Fibroblast of upper back skin (primary cell): ENCODE measurements at regions not wholly inside any gene's neighbourhood (a gene's known extent, or its start where the extent isn't known, plus 50 kb on each side); places are given as distances from the start of the nearest gene placed in this dataset.
"Not testable (repeated sequence)": the region's sequence is repeated elsewhere in the genome, so short reads cannot be mapped to it uniquely, and the experiment has no call there.

Experiments
- DNase-seq: peaks from one replicate; pipeline ENCODE4 v3.0.0-alpha.2; 2013

GRCh38 chr2:164014791-164015190, 279.0 kb upstream of the FIGN start:
- no peak for DNase-seq

- DNase-seq: no peak
Observed at GRCh38 chr2:164014068-164014731, 278.4 kb upstream of the FIGN start.

- no peak for DNase-seq
Observed at GRCh38 chr2:164012581-164012980, 276.8 kb upstream of the FIGN start.

GRCh38 chr2:164009756-164010337, 274.0 kb upstream of the FIGN start:
- DNase-seq: no peak

DNA sequence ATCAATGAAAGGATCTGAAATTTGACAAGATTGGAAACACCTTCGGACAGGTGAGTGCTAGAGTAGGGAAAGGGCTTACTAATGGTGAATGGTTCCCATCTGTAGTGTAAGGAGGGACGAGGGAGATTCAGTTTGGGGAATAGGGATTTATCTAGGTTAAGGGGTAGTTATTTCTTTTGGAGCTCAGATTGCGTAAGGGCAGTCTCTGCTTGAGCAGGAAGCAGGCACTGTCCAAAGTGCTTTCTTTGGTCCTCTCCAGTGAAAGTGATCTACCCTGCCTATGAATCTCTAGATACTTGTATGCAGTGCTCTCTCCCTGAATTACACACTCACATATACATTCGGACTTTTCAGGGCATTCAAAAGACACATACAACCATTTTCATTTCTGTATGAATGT, 272.9 kb upstream of the FIGN start:
- no peak for DNase-seq

GRCh38 chr2:164006704-164007103, 270.9 kb upstream of the FIGN start:
- no peak for DNase-seq

DNA sequence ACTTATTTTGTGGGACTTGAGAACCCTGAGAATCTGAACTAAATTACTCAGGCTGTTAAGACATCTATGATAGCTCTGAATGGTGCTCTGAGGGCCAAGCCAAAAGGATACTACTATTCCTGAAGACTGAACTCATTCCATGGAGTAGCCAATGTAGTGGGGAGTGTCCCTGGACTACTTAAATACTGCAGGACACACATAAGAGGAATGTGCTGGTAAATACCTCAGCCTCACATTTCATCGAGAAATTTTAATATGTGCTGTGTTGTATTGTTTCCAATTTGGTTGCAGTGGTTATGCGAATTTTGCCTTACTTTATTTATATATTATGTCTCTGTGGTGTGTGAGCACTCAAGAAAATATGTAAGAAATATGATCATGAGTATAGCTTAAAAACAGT, 264.4 kb upstream of the FIGN start:
- DNase-seq: peak; percentile 88

GRCh38 chr2:163997466-163997865, 261.7 kb upstream of the FIGN start:
- no peak for DNase-seq

GRCh38 chr2:163990541-163990940, 254.7 kb upstream of the FIGN start:
- no peak for DNase-seq

- DNase-seq: no peak
Observed at GRCh38 chr2:163990101-163990500, 254.3 kb upstream of the FIGN start.

GRCh38 chr2:163987175-163987940, 251.6 kb upstream of the FIGN start:
- no peak for DNase-seq

DNA sequence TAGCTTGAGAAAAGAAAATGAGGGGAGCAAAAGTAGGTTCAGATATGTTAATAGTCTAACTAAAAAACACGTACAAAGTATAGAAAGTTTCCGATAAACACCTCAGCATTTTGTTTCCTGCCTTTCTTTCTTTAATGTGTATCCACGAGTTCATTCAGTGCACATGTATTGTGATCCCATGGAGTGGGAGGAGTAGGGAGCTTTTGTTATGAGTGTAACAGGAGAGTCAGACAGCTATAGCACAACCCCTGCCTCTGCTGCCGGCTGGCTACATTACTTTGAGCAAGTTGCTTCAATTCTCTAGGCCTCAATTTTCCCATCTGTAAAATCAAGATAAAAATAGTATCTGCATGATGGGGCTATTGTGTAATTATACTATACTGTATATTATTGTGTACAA, 249.2 kb upstream of the FIGN start:
- no peak for DNase-seq

- DNase-seq: no peak
Observed at GRCh38 chr2:163983911-163984310, 248.1 kb upstream of the FIGN start.

DNA sequence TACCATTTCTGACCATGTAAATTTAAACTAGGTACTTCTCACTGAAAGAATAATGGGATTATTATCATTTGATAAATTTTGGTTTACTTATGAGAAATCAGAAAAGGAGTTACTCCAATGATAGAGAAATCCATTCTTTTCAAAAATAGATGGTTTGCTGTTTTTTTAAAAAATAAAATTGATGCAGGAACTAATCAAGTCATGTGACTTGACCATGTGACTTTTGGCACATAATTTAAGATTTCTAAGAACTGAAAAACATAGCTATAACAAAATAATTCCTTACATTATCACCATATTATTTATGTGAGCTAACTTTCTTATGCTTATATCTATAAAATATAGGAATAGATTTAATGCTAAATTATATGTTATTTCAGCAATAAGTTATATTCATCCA, 247.1 kb upstream of the FIGN start:
- no peak for DNase-seq

DNA sequence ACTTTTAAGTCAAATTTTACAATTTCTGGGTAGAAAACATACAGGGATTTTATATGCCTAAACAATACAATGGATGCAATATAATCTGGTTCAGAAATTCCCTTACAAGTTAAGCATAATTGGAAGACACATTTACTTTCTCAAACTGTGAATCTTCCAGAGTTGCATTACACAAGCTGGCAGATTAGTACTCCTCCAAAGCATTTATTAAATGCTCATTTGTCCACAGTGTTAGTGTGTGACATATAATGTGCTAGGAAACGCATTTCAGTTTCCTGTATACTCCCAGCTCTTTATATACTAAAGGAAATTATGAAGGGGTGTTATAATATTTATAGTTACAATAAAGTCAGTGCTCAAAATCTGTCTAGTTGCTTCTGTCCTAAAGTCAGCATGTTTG, 239.0 kb upstream of the FIGN start:
- DNase-seq: no peak

GRCh38 chr2:163970058-163970813, 234.4 kb upstream of the FIGN start:
- DNase-seq: no peak

DNA sequence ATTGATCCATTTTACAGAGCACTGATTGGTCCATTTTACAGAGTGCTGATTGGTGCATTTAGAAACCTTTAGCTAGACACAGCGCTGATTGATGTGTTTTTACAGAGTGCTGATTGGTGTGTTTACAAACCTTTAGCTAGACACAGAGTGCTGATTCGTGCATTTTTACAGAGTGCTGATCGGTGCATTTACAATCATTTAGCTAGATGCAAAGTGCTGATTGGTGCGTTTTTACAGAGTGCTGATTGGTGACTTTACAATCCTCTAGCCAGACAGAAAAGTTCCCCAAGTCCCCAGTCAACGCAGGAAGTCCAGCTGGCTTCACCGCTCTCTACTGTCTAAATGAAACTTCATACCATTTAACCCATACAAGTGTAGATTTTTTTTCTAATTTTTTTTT, 228.5 kb upstream of the FIGN start:
- not testable (repeated sequence) for DNase-seq

DNA sequence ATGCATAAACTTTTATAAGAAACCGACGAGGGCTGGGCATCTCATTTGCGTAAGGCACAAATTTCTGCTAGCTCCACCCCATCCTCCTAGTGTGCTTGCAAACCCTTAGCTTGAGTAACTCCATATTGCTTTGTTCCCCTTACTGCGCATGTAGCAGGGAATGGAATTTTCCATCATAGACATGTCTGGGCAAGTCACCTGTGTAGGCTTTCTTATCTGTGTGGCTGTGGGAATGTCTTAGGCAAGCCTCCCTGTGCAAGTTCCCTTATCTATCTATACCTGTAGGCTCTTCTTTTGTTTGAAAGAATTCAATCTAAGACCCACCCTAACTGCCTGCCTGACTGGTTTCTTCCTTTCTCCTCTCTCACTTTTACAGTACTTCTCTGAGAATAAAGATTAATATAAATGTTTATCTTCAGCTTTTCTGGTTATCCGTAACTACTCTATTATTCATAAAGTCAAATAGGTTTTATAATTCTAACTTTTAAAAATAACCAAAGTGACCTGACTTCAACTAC, 217.6 kb upstream of the FIGN start:
- DNase-seq: no peak

DNA sequence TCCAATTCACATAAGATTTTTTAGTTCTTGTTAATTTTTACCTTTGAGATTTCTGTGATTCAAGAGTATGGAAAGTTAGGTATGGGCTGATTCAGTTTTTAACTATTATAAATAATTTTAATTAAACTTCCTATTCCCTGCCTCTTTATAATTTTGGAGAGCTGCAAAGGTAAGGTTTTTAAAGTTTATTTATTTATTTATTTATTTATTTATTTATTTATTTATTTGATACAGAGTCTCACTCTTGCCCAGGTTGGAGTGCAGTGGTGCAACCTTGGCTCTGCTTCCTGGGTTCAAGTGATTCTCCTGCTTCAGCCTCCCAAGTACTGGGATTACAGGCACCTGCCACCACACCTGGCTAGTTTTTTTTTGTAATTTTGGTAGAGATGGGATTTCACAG, 215.5 kb upstream of the FIGN start:
- DNase-seq: no peak

- DNase-seq: no peak
Observed at GRCh38 chr2:163949693-163950092, 213.9 kb upstream of the FIGN start.

- DNase-seq: no peak
Observed at GRCh38 chr2:163944347-163944737, 208.5 kb upstream of the FIGN start.

- DNase-seq: peak; percentile 17
Observed at GRCh38 chr2:163943403-163944346, 207.9 kb upstream of the FIGN start.
